Heart right ventricle (tissue), 16 donors: ENCODE measurements at regions not wholly inside any gene's neighbourhood (a gene's known extent, or its start where the extent isn't known, plus 50 kb on each side); places are given as distances from the start of the nearest gene placed in this dataset.

ENCODE experiments used
- ATAC-seq, 8 donors: fragments of 200-7000 bp; cut with Tn5 transposase; one replicate each; pipeline ENCODE4 v1.9.1; 2020; ENCODE audit warnings: mild to moderate bottlenecking in 8 of 8, moderate library complexity in 8 of 8, moderate number of reproducible peaks in 1 of 8
- DNase-seq, 2 donors: peaks; one replicate each; pipeline ENCODE4 v3.0.0-alpha.2; 2020
- H3K27ac ChIP-seq, 10 donors: fragments of 200-600 bp; sonication (generic) in 2 of 10; one replicate each; pipeline versions ENCODE4 v1.5.0 to v1.8.0; 2020 to 2022; ENCODE audit warnings: mild to moderate bottlenecking in 3 of 10
- H3K27me3 ChIP-seq, 7 donors: fragments of 200-600 bp; one replicate each; pipeline ENCODE4 v1.8.0; 2021 to 2022; ENCODE audit warnings: mild to moderate bottlenecking in 2 of 7
- H3K36me3 ChIP-seq, 9 donors: fragments of 200-600 bp; sonication (generic) in 1 of 9; one replicate each; pipeline versions ENCODE4 v1.5.0 to v1.8.0; 2020 to 2022; ENCODE audit warnings: mild to moderate bottlenecking in 2 of 9
- H3K4me1 ChIP-seq, 9 donors: fragments of 200-600 bp; sonication (generic) in 1 of 9; one replicate each; pipeline versions ENCODE4 v1.5.0 to v1.8.0; 2020 to 2022; ENCODE audit warnings: mild to moderate bottlenecking in 4 of 9
- H3K4me3 ChIP-seq, 10 donors: fragments of 200-600 bp; sonication (generic) in 2 of 10; one replicate each; pipeline versions ENCODE4 v1.5.0 to v1.8.0; 2020 to 2022; ENCODE audit warnings: mild to moderate bottlenecking in 7 of 10, moderate library complexity in 2 of 10
- H3K9me3 ChIP-seq, 11 donors: fragments of 200-600 bp in 10 of 11; sonication (generic) in 2 of 11; one replicate each; pipeline versions ENCODE4 v1.5.0 to v1.8.0; 2013 to 2022; ENCODE audit warnings: mild to moderate bottlenecking in 2 of 11, control low read depth in 1 of 11, moderate library complexity in 1 of 11
- CTCF ChIP-seq, 9 donors: fragments of 200-600 bp; sonication (generic) in 2 of 9; IDR thresholded peaks; one replicate each; pipeline versions ENCODE4 v1.5.0 to v1.8.0; 2021 to 2022; ENCODE audit warnings: antibody characterized with exemption in 9 of 9, mild to moderate bottlenecking in 5 of 9, moderate library complexity in 1 of 9
- WGBS, 2 donors: extraction: QIAGEN DNeasy Blood & Tissue Kit; methylation state at CpG; one replicate each; pipeline ENCODE4 v1.1.7; 2013; ENCODE audit warnings: inconsistent platforms in 1 of 2; 5-methylcytosine and 5-hydroxymethylcytosine counted together
- intact Hi-C, 10 donors: fragments of 100-400 bp; cut with DNase I; formaldehyde crosslinking; loops; one replicate each; pipeline versions ENCODE4 v1.11.1 to v1.14.2; 2022
- donor health status: Arrhythmogenic right ventricular cardiomyopathy.
- donor health status: ischemic (EF 13 %, LVEDD 7.1; RV severe dilation, severe dysfunction).
- donor health status: healthy with polysubstance abuse.
- donor health status: DM: no; HTN: yes; CAD: no.
- donor health status: DM: no; HTN: no; CAD: no.
- donor health status: ischemic (EF 25% LVEDD 6.9; RV normal size, moderate dysfunction).
- donor health status: ischemic (EF 25% LVEDD 5.7; RV mildly dilated, moderate dysfunction).
- donor health status: healthy.
- donor health status: DM: yes; HTN: yes; CAD: no.
- donor health status: Ischemic cardiomyopathy.
- donor health status: ischemic (EF 35%, LVEDD 5.7; RV mildly dilated, moderate dysfunction).
- donor health status: nonischemic (EF 11% LVEDD 7.7; RV severe dilation, severe dysfunction).
- donor health status: DM: yes; HTN: yes; CAD: no.
- donor health status: PGD.
- donor health status: ischemic (EF 29% LVEDD 5.4; RV normal size, mild dysfunction).
- donor health status: nonischemic (EF 23%, LVEDD 6.1; RV moderate dilation, normal function).

- Histone ChIP-seq H3K36me3 (no peaks in the 10 kb centered on the region), H3K4me1 (no peaks in the 10 kb centered on the region), H3K4me3 (no peak overlapping the region), H3K9me3 (peaks cover 0 to 24% (median 0%) of the 10 kb centered on the region in 11 donors), H3K27ac (no peak overlapping the region), H3K27me3 (no peaks in the 10 kb centered on the region)
- TF ChIP-seq CTCF (IDR thresholded peaks at IDR 0.05) = no peak
- 88 to 93% methylated on average over 6 of the region's 6 CpGs for WGBS, 2 donors
- intact Hi-C loops = no loop called here
- ATAC-seq (no peak), DNase-seq (no peak)
Measured at GRCh38 chr14:95025941-95026340, 131.4 kb downstream of the DICER1 start.

- no peaks in the 10 kb centered on the region for H3K36me3 ChIP-seq
- no peak overlapping the region for H3K27ac ChIP-seq
- H3K27me3 ChIP-seq = no peaks in the 10 kb centered on the region
- TF ChIP-seq CTCF (IDR thresholded peaks at IDR 0.05) = no peak
- 69 to 72% methylated on average over 4 of the region's 4 CpGs for WGBS, 2 donors
- no peak overlapping the region for H3K4me3 ChIP-seq
- intact Hi-C loops = no loop called here
- ATAC-seq = no peak
- peaks cover 0 to 21% (median 0%) of the 10 kb centered on the region in 11 donors for H3K9me3 ChIP-seq
- no peak for DNase-seq
- H3K4me1 ChIP-seq = no peaks in the 10 kb centered on the region
Measured at GRCh38 chr14:95025218-95025617, 132.1 kb downstream of the DICER1 start.

GRCh38 chr14:95024380-95024779, 132.9 kb downstream of the DICER1 start:
- DNase-seq = no peak

GRCh38 chr14:95023886-95024285, 133.4 kb downstream of the DICER1 start:
- intact Hi-C loops = no loop called here
- WGBS, 2 donors = 73 to 85% methylated on average over 4 of the region's 4 CpGs
- H3K9me3 ChIP-seq = peaks cover 0 to 16% (median 0%) of the 10 kb centered on the region in 11 donors
- TF ChIP-seq CTCF (IDR thresholded peaks at IDR 0.05) = no peak
- DNase-seq = no peak
- ATAC-seq = no peak
- no peaks in the 10 kb centered on the region for H3K27me3 ChIP-seq
- no peaks in the 10 kb centered on the region for H3K36me3 ChIP-seq
- no peak overlapping the region for H3K4me3 ChIP-seq
- H3K27ac ChIP-seq = no peak overlapping the region
- peaks cover 0 to 4% (median 0%) of the 10 kb centered on the region in 9 donors for H3K4me1 ChIP-seq

More at GRCh38 chr14:95024380-95024779, 132.9 kb downstream of the DICER1 start:
- no peak for ATAC-seq
- Histone ChIP-seq H3K9me3 (peaks cover 0 to 16% (median 0%) of the 10 kb centered on the region in 11 donors), H3K27ac (no peak overlapping the region), H3K27me3 (no peaks in the 10 kb centered on the region), H3K4me1 (no peaks in the 10 kb centered on the region), H3K4me3 (no peak overlapping the region), H3K36me3 (no peaks in the 10 kb centered on the region)
- 84 to 88% methylated on average over 6 of the region's 6 CpGs for WGBS, 2 donors
- intact Hi-C loops = no loop called here
- no peak for TF ChIP-seq CTCF (IDR thresholded peaks at IDR 0.05)
